ENCODE measurements at regions not wholly inside any gene's neighbourhood (a gene's known extent, or its start where the extent isn't known, plus 50 kb on each side); places are given as distances from the start of the nearest gene placed in this dataset.

GRCh38 chr1:230494026-230494425 lies 67.9 kb upstream of the PGBD5 start:
- TF ChIP-seq POLR2A (IDR thresholded peaks at IDR 0.05): no peak
- no peak for TF ChIP-seq CTCF (IDR thresholded peaks at IDR 0.05)
- TF ChIP-seq POLR2AphosphoS5 (IDR thresholded peaks at IDR 0.05): no peak
